GM18951 (cell line): ENCODE measurements at regions not wholly inside any gene's neighbourhood (a gene's known extent, or its start where the extent isn't known, plus 50 kb on each side); places are given as distances from the start of the nearest gene placed in this dataset.

Source experiments
- POLR2A ChIP-seq: IDR thresholded peaks from 4 replicates; pipeline ENCODE4 v1.6.1; 2011; ENCODE audit warnings: mild to moderate bottlenecking; ENCODE audit not compliant: insufficient read length, insufficient read depth; ENCODE audit errors: extremely low read depth
- in situ Hi-C: fragments of 300-500 bp; cut with MboI; formaldehyde crosslinking; loops from one replicate; pipeline ENCODE4 v1.12.0; 2022; ENCODE audit warnings: low sequenced_read_pairs, mixed read lengths, inconsistent platforms; ENCODE audit not compliant: unreplicated experiment

DNA sequence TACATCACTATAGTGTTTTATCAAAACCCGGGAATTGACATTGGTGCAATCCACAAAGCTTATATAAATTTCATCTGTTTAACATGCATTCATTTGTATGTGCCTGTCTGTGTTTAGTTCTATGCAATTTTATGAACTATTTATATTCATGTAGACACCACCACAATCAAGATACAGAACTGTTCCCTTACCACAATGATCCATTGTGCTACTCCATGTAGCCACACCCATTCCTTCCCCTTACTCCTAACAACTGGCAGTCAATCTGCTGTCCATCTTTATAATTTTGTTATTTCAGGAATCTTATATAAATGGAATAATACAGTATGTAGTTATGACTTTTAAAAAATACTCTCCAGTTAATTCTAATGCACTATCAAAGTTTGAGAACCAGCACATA lies 389.5 kb downstream of the HTR1A start:
- in situ Hi-C loops = no loop called here

DNA sequence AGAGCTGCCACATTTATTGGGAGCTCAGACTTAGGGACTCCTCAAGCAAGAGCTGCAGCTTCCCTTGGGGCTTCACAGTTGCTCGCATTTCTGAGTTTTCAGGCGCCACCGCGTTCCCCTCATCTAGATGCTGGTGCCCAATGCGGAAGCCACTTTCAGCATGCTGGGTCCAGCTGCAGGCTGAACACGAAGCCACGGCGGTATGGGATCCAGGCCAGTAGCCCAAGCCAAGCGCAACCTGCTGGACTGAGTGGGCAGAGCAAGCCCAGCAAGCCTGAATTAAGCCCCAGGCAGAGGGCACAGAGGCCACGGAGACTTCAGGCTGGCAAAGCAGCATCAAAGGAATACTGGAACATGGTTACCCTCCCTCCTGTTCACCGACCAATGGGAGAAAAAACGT lies 391.5 kb downstream of the HTR1A start:
- no peak for TF ChIP-seq POLR2A
- in situ Hi-C loops = no loop called here

More for the DNA sequence above, 389.5 kb downstream of the HTR1A start:
- TF ChIP-seq POLR2A = no peak

DNA sequence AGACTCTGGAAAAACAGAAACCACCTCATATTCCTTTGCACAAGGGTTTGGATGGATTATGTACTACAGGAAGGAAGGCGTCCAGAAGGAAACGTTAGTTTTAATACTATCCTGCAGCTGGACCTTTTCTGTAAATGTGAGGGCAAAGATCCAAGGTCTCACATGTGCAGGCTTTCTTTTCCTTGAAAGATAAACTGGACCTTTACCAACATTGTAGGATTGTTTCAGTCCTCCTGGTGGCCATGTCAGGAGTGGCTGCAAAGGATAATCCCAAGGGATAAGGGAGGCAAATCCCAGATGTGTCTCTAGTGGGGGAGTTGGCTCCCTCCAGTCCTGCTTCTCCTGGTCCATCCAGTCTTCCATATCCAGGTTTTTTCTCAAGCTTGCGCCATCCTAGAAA lies 397.5 kb downstream of the HTR1A start:
- in situ Hi-C loops = no loop called here
- no peak for TF ChIP-seq POLR2A

DNA sequence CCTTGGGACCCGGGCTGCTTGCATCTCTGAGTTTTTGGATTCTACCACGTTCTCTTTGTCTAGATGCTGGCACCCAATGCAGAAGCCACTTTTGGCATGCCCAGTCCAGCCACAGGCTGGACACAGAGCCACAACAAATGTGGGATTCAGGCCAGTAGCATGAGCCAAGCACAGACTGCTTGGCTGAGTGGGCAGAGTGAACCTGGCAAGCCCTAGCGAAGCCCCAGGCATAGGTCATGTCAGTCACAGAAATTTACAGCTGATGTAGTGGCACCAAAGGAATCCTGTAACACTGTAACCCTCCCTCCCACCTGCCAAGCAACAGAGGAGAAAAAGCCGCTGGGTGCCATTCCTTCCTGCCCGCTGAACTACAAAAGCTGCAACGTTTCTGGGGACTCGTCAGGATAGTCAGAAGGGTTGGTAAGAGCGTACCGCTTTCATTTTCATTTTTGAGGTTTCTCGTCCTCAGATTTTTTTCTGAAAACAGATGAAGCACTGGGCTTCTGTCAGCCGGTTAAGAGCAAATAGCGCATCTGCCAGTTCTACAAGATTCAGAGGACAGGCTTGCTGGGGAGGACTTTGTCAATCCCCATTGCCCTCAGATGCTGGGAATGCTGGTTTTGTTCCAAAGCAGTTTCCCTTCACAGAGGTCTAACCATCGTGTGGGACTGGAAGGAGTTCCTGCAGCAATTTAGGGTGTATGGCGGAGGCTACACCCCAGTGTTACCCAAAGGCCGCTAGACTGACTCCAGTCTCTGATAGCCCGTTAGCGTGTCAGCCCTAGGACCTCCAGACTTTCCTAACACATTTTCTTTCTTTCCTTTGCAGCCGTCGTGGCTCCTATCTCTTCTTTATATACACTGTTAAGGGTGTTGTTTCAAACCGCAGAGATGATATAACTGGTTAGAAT lies 399.0 kb downstream of the HTR1A start:
- no peak for TF ChIP-seq POLR2A
- in situ Hi-C loops = no loop called here

DNA sequence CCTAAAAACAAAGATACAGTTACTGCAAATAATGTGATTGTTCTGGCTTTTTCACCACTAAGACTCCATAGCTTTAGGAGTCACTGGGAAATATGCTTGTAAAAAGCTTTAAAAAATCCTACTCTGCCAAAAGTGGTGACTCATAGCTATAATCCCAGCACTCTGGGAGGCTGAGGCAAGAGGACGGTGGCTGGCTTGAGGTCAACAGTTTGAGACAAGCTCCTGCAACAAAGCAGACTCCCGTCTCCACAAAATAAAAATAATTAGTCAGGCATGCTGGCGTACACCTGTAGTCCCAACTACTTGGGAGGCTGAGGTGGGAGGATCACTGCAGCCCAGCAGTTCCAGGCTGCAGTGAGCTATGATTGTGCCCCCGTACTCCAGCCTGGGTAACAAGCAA lies 406.4 kb downstream of the HTR1A start:
- in situ Hi-C loops = no loop called here
- no peak for TF ChIP-seq POLR2A

DNA sequence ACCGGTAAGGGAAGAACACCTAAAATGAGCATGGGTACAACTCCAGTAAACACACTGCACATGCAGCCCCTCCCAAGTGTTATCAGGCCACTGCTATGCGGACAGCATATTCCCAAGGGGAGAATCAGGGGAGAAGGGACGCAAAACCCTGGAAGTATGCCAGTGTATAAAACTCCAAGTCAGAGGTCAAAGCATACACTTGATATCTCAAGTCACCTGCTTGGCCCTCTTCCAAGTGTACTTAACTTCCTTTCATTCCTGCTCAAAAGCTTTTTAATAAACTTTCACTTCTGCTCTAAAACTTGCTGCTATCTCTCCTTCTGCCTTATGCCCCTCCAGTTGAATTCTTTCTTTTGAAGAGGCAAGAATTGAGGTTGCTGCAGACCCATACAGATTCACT lies 408.1 kb downstream of the HTR1A start:
- no peak for TF ChIP-seq POLR2A
- in situ Hi-C loops = no loop called here

DNA sequence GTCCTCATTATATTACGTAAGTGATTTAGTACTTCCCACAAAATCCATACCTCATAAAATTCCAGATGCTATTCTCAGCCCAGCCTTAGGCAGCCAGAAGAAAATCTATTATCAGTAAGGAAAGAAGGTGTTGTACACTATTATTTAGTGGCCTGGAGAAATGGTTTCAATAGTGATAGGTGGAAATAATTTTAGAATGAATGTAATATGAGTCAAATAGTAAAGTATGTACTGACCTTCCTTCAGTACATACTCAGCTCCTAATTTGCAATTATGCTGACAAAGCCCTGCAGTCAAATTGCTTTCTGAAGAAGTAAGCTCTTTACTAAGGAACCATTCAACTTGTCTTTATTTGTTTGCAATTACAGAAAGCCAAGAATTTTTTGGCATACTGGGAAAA lies 409.2 kb downstream of the HTR1A start:
- in situ Hi-C loops = no loop called here
- no peak for TF ChIP-seq POLR2A

DNA sequence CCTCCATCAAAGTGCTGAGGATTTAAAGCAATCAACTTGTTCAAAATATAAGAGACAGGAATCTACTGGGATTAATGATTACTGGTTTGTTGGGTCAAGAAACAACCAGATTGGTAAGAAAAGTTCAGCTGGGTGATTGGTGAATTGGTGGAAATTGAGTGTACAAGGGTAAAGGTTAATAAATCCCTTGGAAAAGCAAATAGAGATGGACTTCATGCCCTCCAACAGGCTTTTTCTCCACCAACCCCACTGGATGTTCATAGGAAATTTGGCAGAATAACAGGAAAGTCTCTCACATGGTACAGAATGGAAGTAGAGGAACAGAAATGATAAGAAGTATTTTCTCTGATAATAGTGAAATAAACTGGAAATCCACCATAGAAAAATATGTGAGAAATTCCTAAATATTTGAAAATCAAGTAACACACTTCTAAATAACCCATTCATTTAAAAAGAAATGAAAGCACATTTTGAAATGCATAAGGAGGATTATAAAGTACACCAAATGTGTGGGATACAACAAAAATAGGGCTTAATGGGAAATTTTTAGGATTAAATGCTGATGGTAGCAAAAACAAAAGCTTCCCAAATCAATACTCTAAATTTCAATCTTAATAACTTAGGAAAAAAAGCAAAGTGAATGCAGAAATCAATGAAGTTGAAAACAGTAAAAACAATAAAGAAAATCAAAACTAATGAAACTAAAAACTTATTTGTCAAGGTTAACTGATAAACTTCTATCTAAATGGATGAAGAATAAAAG lies 426.2 kb downstream of the HTR1A start:
- in situ Hi-C loops = no loop called here
- no peak for TF ChIP-seq POLR2A

DNA sequence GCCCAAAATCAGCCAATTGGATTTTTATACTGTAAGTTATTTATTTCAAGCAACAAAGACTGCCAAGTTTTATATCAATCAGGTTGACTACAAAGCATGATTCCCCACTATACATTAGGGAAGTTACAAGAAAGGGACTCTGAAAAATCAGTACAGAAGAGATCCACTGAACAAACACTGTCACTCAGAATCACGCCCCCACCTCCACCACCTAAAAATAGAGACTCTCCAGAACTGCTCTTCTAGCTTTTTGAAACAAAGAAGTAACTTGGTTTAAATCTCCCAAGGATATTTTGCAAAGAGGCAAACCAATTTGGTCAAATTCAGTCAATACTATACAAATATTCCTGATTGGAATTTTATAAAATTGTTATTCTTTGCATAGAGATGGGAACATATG lies 438.0 kb downstream of the HTR1A start:
- in situ Hi-C loops = no loop called here
- no peak for TF ChIP-seq POLR2A

DNA sequence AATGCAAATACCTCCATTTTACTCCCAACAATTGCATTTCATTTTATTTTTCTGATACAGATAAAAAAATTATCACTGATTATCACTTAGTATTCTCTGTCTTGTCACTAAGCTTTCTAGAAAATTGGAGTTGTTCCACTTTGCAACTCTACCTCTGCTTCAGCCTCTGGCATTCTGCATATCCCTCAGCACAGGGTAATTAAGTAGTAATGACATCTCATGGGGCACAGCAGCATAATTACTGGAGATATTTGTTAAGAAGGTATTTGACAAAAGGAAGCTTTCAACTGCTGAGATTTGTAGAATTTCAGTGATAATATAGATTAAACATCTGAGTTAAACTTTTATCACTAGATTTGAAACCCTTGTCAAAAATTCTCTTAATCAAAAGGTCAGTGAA lies 446.2 kb downstream of the HTR1A start:
- in situ Hi-C loops = no loop called here
- TF ChIP-seq POLR2A = no peak

DNA sequence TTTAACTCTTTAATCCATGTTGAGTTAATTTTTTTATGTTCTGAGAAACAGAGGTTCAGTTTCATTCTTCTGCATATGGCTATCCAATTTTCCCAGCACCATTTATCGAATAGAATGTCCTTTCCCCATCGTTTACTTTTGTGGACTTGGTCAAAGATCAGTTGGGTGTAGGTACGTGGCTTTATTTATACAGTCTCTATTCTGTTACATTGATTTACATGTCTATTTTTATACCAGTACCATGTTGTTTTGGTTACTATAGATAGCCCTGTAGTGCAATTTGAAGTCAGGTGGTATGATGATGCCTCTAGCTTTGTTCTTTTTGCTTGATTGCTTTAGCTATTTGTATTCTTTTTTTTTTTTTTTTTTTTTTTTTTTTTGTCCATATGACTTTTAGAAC lies 462.0 kb downstream of the HTR1A start:
- no peak for TF ChIP-seq POLR2A
- in situ Hi-C loops = no loop called here

DNA sequence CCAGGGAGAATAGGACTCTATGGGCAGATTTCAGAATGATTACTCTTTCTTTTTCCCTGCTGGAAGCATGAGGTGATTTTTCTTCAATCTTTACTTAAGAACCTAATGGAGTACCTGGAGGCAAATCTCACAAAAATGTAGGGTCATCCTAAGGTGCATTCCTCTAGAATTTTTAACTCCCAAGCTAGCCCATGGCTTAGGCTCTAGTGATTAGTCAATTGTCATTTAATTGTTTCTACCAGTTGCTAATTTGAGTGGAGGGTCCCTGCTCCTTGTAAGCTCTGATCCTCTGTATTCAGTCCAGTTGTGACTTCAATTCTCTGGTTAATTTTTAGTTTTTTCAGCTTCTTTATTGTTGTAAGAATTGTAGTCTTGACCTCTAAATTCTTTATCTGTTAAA lies 467.0 kb downstream of the HTR1A start:
- in situ Hi-C loops = no loop called here
- TF ChIP-seq POLR2A = no peak

DNA sequence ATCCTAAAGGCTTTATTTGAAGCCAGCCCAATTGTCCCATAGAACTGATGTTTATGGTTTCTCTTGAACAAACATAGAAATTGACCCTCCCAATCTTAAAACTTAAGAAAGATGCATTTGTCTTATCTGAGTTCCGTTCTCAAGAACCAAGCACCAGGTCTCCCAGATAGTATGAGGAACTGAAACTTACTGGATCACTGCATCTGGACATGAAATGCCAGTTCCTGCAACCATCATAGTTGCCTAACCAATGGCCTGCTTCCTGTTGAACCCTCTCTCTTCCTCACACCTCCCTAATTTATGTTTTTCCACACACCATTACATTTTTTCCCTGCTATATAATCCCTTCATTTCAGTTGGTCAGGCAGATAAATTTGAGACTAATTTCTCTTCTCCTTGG lies 478.9 kb downstream of the HTR1A start:
- in situ Hi-C loops = no loop called here
- no peak for TF ChIP-seq POLR2A
